Endothelial cell of umbilical vein (primary cell): ENCODE measurements at regions not wholly inside any gene's neighbourhood (a gene's known extent, or its start where the extent isn't known, plus 50 kb on each side); places are given as distances from the start of the nearest gene placed in this dataset.

ENCODE experiments used
- EZH2 ChIP-seq: IDR thresholded peaks from 2 replicates; pipeline ENCODE4 v1.6.1; 2012; ENCODE audit warnings: borderline replicate concordance, low read depth, mild to moderate bottlenecking, moderate library complexity, low read length, inconsistent platforms; ENCODE audit not compliant: severe bottlenecking
- FOS ChIP-seq: IDR thresholded peaks from 2 replicates; pipeline ENCODE4 v1.6.1; 2011; ENCODE audit warnings: mild to moderate bottlenecking, low read length, moderate library complexity, borderline replicate concordance; ENCODE audit not compliant: insufficient read depth
- JUN ChIP-seq: IDR thresholded peaks from 2 replicates; pipeline ENCODE4 v1.6.1; 2011; ENCODE audit warnings: borderline replicate concordance, low read depth; ENCODE audit not compliant: insufficient read length, insufficient read depth
- MAX ChIP-seq: IDR thresholded peaks from 2 replicates; pipeline ENCODE4 v1.6.1; 2011; ENCODE audit not compliant: insufficient read depth, insufficient read length
- MYC ChIP-seq: IDR thresholded peaks from one replicate; pipeline ENCODE4 v1.6.1; 2011; ENCODE audit warnings: mild to moderate bottlenecking, low read depth, low read length
- POLR2A ChIP-seq: IDR thresholded peaks from 2 replicates; pipeline ENCODE4 v1.6.1; 2012; ENCODE audit warnings: low read depth, mild to moderate bottlenecking, control low read depth, low read length
- POLR2AphosphoS5 ChIP-seq: IDR thresholded peaks from 2 replicates; pipeline ENCODE4 v1.6.1; 2012; ENCODE audit warnings: low read depth, mild to moderate bottlenecking, control low read depth, low read length, moderate library complexity; ENCODE audit not compliant: insufficient read depth
- TF ChIP-seq, protein P1 (sequence below), 2 donors: IDR thresholded peaks; 1 replicate in 1 of 2; 2 replicates in 1 of 2; pipeline ENCODE4 v1.5.1; 2011; ENCODE audit warnings: low read length in 2 of 2, mild to moderate bottlenecking in 2 of 2, moderate library complexity in 2 of 2, control low read depth in 1 of 2, inconsistent platforms in 1 of 2, low read depth in 1 of 2; ENCODE audit not compliant: insufficient read depth in 1 of 2; ENCODE audit errors: extremely low read depth in 1 of 2

DNA sequence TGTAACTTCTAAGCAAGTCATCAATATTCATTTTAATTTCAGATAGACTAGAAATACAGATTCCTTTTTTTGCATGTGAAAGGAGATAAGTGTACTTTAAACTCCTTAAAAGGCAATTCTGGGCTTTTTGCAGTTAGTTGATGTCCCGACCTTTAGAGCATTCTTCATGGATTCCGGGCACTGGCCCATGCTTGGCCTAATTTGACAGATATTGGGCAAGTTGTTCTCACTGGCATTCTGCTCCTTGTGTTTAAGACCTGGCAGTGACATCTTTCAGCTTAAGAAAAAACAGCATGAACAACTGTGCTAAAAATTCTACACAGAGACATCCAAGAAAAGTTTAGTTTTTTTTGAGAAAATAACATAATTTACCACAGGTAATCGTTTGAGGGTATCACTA is 1037.2 kb downstream of the PCDH18 start:
- TF ChIP-seq, protein P1, sequence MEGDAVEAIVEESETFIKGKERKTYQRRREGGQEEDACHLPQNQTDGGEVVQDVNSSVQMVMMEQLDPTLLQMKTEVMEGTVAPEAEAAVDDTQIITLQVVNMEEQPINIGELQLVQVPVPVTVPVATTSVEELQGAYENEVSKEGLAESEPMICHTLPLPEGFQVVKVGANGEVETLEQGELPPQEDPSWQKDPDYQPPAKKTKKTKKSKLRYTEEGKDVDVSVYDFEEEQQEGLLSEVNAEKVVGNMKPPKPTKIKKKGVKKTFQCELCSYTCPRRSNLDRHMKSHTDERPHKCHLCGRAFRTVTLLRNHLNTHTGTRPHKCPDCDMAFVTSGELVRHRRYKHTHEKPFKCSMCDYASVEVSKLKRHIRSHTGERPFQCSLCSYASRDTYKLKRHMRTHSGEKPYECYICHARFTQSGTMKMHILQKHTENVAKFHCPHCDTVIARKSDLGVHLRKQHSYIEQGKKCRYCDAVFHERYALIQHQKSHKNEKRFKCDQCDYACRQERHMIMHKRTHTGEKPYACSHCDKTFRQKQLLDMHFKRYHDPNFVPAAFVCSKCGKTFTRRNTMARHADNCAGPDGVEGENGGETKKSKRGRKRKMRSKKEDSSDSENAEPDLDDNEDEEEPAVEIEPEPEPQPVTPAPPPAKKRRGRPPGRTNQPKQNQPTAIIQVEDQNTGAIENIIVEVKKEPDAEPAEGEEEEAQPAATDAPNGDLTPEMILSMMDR (IDR thresholded peaks at IDR 0.05; ENCODE audit: extremely low read depth in 1 of 2, insufficient read depth in 1 of 2, low read depth in 1 of 2, low read length in 2 of 2) = no peak
- TF ChIP-seq MAX (no peak), JUN (no peak), POLR2AphosphoS5 (no peak), EZH2 (no peak), FOS (no peak), POLR2A (no peak), MYC (no peak)
